Hematopoietic multipotent progenitor cell treated with erythropoietin and hydrocortisone succinate and interleukin-3 and kit ligand, for 17 days (in vitro differentiated cells): ENCODE measurements at regions not wholly inside any gene's neighbourhood (a gene's known extent, or its start where the extent isn't known, plus 50 kb on each side); places are given as distances from the start of the nearest gene placed in this dataset.

Experiments
- DNase-seq: peaks from one replicate; pipeline ENCODE4 v3.0.0-alpha.2; 2015; ENCODE audit warnings: low spot score

- no peak for DNase-seq
Measured at GRCh38 chr1:218642033-218642948, 297.2 kb downstream of the TGFB2 start.

GRCh38 chr1:218643281-218643680, 298.1 kb downstream of the TGFB2 start:
- DNase-seq, result no peak

GRCh38 chr1:218643926-218644325, 298.8 kb downstream of the TGFB2 start:
- DNase-seq, result no peak

- no peak for DNase-seq
Measured at GRCh38 chr1:218646288-218646687, 301.2 kb downstream of the TGFB2 start.

- no peak for DNase-seq
Measured at GRCh38 chr1:218656301-218657037, 311.3 kb downstream of the TGFB2 start.

- no peak for DNase-seq
Measured at GRCh38 chr1:218658269-218658668, 313.1 kb downstream of the TGFB2 start.

GRCh38 chr1:218658899-218659298, 313.8 kb downstream of the TGFB2 start:
- DNase-seq, result no peak

GRCh38 chr1:218659911-218660677, 315.0 kb downstream of the TGFB2 start:
- no peak for DNase-seq

GRCh38 chr1:218660678-218661053, 315.5 kb downstream of the TGFB2 start:
- DNase-seq, result no peak

GRCh38 chr1:218661411-218661810, 316.3 kb downstream of the TGFB2 start:
- DNase-seq, result no peak

- DNase-seq, result no peak
Measured at GRCh38 chr1:218664385-218665170, 319.4 kb downstream of the TGFB2 start.

- no peak for DNase-seq
Measured at GRCh38 chr1:218665221-218665620, 320.1 kb downstream of the TGFB2 start.

GRCh38 chr1:218666263-218666662, 321.1 kb downstream of the TGFB2 start:
- no peak for DNase-seq

GRCh38 chr1:218667781-218668516, 322.8 kb downstream of the TGFB2 start:
- no peak for DNase-seq

GRCh38 chr1:218669431-218669830, 324.3 kb downstream of the TGFB2 start:
- no peak for DNase-seq

GRCh38 chr1:218670875-218671274, 325.7 kb downstream of the TGFB2 start:
- DNase-seq, result no peak

- DNase-seq, result no peak
Measured at GRCh38 chr1:218671573-218671972, 326.4 kb downstream of the TGFB2 start.

GRCh38 chr1:218673170-218673569, 328.0 kb downstream of the TGFB2 start:
- DNase-seq, result no peak

- DNase-seq, result no peak
Measured at GRCh38 chr1:218674280-218674773, 329.2 kb downstream of the TGFB2 start.

- DNase-seq, result no peak
Measured at GRCh38 chr1:218677026-218677425, 331.9 kb downstream of the TGFB2 start.

GRCh38 chr1:218679391-218679790, 334.3 kb downstream of the TGFB2 start:
- no peak for DNase-seq
